ENCODE measurements at regions not wholly inside any gene's neighbourhood (a gene's known extent, or its start where the extent isn't known, plus 50 kb on each side); places are given as distances from the start of the nearest gene placed in this dataset.
"Not testable (repeated sequence)": the region's sequence is repeated elsewhere in the genome, so short reads cannot be mapped to it uniquely, and the experiment has no call there.

- DNase-seq = peak; percentile 63 to 88 (median 84)
- H3K4me1 Mint-ChIP-seq = peaks cover 30% of the 10 kb centered on the region
- H2AFZ ChIP-seq (ENCODE audit: insufficient read depth, low read depth, low read length, poor library complexity, severe bottlenecking) = no peak overlapping the region
- H3K4me2 ChIP-seq (replicated peaks; ENCODE audit: extremely low read depth, low read length, poor library complexity, severe bottlenecking) = peak overlapping the region; percentile 62
- 60% methylated on average over 1 of the region's 5 CpGs for WGBS (ENCODE audit: insufficient coverage)
- no peaks in the 10 kb centered on the region for H3K36me3 ChIP-seq (replicated peaks in 1 of 2; ENCODE audit: control insufficient read depth in 1 of 2, insufficient read depth in 2 of 2, low read length in 2 of 2)
- peak overlapping the region; percentile 71 for H3K27ac ChIP-seq (ENCODE audit: low read depth in 1 of 2, low read length in 2 of 2)
- no peaks in the 10 kb centered on the region for H3K9me3 ChIP-seq (replicated peaks in 1 of 2; ENCODE audit: control insufficient read depth in 1 of 2, insufficient read depth in 1 of 2, low read length in 2 of 2)
- no peaks in the 10 kb centered on the region for H3K27me3 ChIP-seq (ENCODE audit: control insufficient read depth in 2 of 2, insufficient read depth in 2 of 2, low read length in 2 of 2)
- H3K4me3 ChIP-seq (replicated peaks in 1 of 3; ENCODE audit: low read depth in 2 of 3, low read length in 3 of 3) = peak overlapping the region in 1 of 3 experiments; percentile 47
- TF ChIP-seq, protein P1, sequence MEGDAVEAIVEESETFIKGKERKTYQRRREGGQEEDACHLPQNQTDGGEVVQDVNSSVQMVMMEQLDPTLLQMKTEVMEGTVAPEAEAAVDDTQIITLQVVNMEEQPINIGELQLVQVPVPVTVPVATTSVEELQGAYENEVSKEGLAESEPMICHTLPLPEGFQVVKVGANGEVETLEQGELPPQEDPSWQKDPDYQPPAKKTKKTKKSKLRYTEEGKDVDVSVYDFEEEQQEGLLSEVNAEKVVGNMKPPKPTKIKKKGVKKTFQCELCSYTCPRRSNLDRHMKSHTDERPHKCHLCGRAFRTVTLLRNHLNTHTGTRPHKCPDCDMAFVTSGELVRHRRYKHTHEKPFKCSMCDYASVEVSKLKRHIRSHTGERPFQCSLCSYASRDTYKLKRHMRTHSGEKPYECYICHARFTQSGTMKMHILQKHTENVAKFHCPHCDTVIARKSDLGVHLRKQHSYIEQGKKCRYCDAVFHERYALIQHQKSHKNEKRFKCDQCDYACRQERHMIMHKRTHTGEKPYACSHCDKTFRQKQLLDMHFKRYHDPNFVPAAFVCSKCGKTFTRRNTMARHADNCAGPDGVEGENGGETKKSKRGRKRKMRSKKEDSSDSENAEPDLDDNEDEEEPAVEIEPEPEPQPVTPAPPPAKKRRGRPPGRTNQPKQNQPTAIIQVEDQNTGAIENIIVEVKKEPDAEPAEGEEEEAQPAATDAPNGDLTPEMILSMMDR (IDR thresholded peaks at IDR 0.05) = no peak
- peak overlapping the region; percentile 73 to 94 (median 90) for H3K27ac Mint-ChIP-seq
- peaks cover 0 to 8% (median 2%) of the 10 kb centered on the region in 7 donors for H3K9me3 Mint-ChIP-seq
- H3K27me3 Mint-ChIP-seq (ENCODE audit: low read depth in 3 of 3) = peaks cover 0 to 3% (median 3%) of the 10 kb centered on the region in 3 donors
- intact Hi-C loops (cut with micrococcal nuclease) = loop anchor here in 1 of 2 donors (5.0 kb wide), 1 partner anchor 42 kb away; no protein-coding TSS in a partner anchor
- H4K20me1 ChIP-seq (ENCODE audit: insufficient read depth, low read length) = no peaks in the 10 kb centered on the region
- H3K36me3 Mint-ChIP-seq = no peaks in the 10 kb centered on the region
- H3K4me1 ChIP-seq (ENCODE audit: control insufficient read depth in 1 of 2, insufficient read depth in 2 of 2, low read length in 2 of 2) = peaks cover 29% of the 10 kb centered on the region in 2 donors
- no peaks in the 10 kb centered on the region for H3K79me2 ChIP-seq (ENCODE audit: insufficient read depth, low read length)
- peak overlapping the region in 1 of 2 donors; percentile 65 for H3K4me3 Mint-ChIP-seq
- no peak overlapping the region for H3K9ac ChIP-seq (ENCODE audit: insufficient read depth, low read length, poor library complexity, severe bottlenecking)
Observed at GRCh38 chr14:89730687-89731086, 223.8 kb downstream of the EFCAB11 start.

GRCh38 chr14:89728964-89729363 is 225.6 kb downstream of the EFCAB11 start:
- no peaks in the 10 kb centered on the region for H3K36me3 Mint-ChIP-seq
- Histone ChIP-seq H3K9ac (ENCODE audit: insufficient read depth, low read length, poor library complexity, severe bottlenecking) (no peak overlapping the region), H3K27me3 (ENCODE audit: control insufficient read depth in 2 of 2, insufficient read depth in 2 of 2, low read length in 2 of 2) (no peaks in the 10 kb centered on the region), H4K20me1 (ENCODE audit: insufficient read depth, low read length) (no peaks in the 10 kb centered on the region), H3K4me3 (replicated peaks in 1 of 3; ENCODE audit: low read depth in 2 of 3, low read length in 3 of 3) (no peak overlapping the region), H3K9me3 (replicated peaks in 1 of 2; ENCODE audit: control insufficient read depth in 1 of 2, insufficient read depth in 1 of 2, low read length in 2 of 2) (no peaks in the 10 kb centered on the region), H3K27ac (ENCODE audit: low read depth in 1 of 2, low read length in 2 of 2) (no peak overlapping the region), H3K4me1 (ENCODE audit: control insufficient read depth in 1 of 2, insufficient read depth in 2 of 2, low read length in 2 of 2) (peaks cover 45% of the 10 kb centered on the region in 2 donors), H3K79me2 (ENCODE audit: insufficient read depth, low read length) (no peaks in the 10 kb centered on the region), H2AFZ (ENCODE audit: insufficient read depth, low read depth, low read length, poor library complexity, severe bottlenecking) (no peak overlapping the region), H3K36me3 (replicated peaks in 1 of 2; ENCODE audit: control insufficient read depth in 1 of 2, insufficient read depth in 2 of 2, low read length in 2 of 2) (no peaks in the 10 kb centered on the region), H3K4me2 (replicated peaks; ENCODE audit: extremely low read depth, low read length, poor library complexity, severe bottlenecking) (no peak overlapping the region)
- H3K4me1 Mint-ChIP-seq = peaks cover 46% of the 10 kb centered on the region
- 100% methylated on average over 2 of the region's 5 CpGs for WGBS (ENCODE audit: insufficient coverage)
- no peak overlapping the region for H3K4me3 Mint-ChIP-seq
- DNase-seq = no peak
- no peak overlapping the region for H3K27ac Mint-ChIP-seq
- TF ChIP-seq, protein P1 (IDR thresholded peaks at IDR 0.05) = no peak
- intact Hi-C loops (cut with micrococcal nuclease) = no loop called here
- peaks cover 0 to 3% (median 3%) of the 10 kb centered on the region in 3 donors for H3K27me3 Mint-ChIP-seq (ENCODE audit: low read depth in 3 of 3)
- peaks cover 0 to 4% (median 1%) of the 10 kb centered on the region in 7 donors for H3K9me3 Mint-ChIP-seq

- H3K4me1 ChIP-seq (ENCODE audit: control insufficient read depth in 1 of 2, insufficient read depth in 2 of 2, low read length in 2 of 2) = peaks cover 62 to 65% of the 10 kb centered on the region in 2 donors
- H2AFZ ChIP-seq (ENCODE audit: insufficient read depth, low read depth, low read length, poor library complexity, severe bottlenecking); intact Hi-C loops (cut with micrococcal nuclease); H3K9ac ChIP-seq (ENCODE audit: insufficient read depth, low read length, poor library complexity, severe bottlenecking); H3K79me2 ChIP-seq (ENCODE audit: insufficient read depth, low read length); H3K9me3 Mint-ChIP-seq; DNase-seq; H4K20me1 ChIP-seq (ENCODE audit: insufficient read depth, low read length); H3K9me3 ChIP-seq (replicated peaks in 1 of 2; ENCODE audit: control insufficient read depth in 1 of 2, insufficient read depth in 1 of 2, low read length in 2 of 2); H3K36me3 Mint-ChIP-seq; H3K27me3 ChIP-seq (ENCODE audit: control insufficient read depth in 2 of 2, insufficient read depth in 2 of 2, low read length in 2 of 2); H3K4me2 ChIP-seq (replicated peaks; ENCODE audit: extremely low read depth, low read length, poor library complexity, severe bottlenecking); H3K27ac Mint-ChIP-seq; H3K27me3 Mint-ChIP-seq (ENCODE audit: low read depth in 3 of 3); H3K4me3 ChIP-seq (replicated peaks in 1 of 3; ENCODE audit: low read depth in 2 of 3, low read length in 3 of 3); H3K4me3 Mint-ChIP-seq; H3K36me3 ChIP-seq (replicated peaks in 1 of 2; ENCODE audit: control insufficient read depth in 1 of 2, insufficient read depth in 2 of 2, low read length in 2 of 2); H3K27ac ChIP-seq (ENCODE audit: low read depth in 1 of 2, low read length in 2 of 2): not testable (repeated sequence)
- H3K4me1 Mint-ChIP-seq = peaks cover 62% of the 10 kb centered on the region
- 100% methylated on average over 3 of the region's 6 CpGs for WGBS (ENCODE audit: insufficient coverage)
Observed at GRCh38 chr14:89726226-89726625, 228.3 kb downstream of the EFCAB11 start.
